Renal pelvis (tissue), 1 donor: ENCODE measurements at regions not wholly inside any gene's neighbourhood (a gene's known extent, or its start where the extent isn't known, plus 50 kb on each side); places are given as distances from the start of the nearest gene placed in this dataset.
"Not testable (repeated sequence)": the region's sequence is repeated elsewhere in the genome, so short reads cannot be mapped to it uniquely, and the experiment has no call there.

Experiments used
- DNase-seq: peaks from one replicate; pipeline ENCODE4 v3.0.0-alpha.2; 2013

DNA sequence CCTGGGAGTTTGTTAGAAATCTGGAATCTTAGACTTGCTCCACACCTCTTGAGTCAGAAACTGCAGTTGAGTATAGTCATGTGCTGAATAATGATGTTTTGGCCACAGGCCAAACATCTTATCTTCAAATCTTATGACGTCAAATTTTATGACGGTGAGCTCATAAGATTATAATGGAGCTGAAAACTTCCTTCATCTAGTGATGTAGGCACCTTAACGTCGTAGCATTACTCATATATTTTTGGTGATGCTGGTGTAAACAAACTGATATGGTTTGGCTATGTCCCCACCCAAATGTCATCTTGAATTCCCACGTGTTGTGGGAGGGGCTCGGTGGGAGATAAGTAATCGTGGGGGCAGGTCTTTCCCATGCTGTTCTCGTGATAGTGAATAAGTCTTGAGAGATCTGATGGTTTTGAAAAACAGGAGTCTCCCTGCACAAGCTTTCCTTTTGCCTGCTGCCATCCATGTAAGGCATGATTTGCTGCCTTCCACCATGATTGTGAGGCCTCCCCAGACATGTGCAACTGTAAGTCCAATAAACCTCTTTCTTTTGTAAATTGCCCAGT lies 268.0 kb upstream of the PROK2 start:
- DNase-seq: no peak

DNA sequence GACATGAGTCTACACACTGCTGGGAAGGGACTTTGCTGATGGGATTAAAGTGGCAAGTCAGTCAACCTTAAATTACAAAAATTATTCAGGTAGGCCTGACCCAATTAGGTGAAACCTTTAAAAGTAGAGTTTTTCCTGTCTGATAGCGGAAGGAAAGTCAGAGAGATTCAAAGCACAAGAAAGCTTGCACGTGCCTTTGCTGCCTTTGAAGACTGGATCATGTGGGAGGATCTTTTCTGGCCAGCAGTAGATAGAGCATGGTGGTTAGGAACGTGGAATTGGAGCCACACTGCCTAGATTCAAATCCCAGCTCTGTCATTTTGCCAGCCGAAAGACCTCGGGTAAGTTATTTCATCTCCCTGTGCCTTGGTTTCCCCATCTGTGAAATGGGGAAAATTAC lies 265.8 kb upstream of the PROK2 start:
- no peak for DNase-seq

DNA sequence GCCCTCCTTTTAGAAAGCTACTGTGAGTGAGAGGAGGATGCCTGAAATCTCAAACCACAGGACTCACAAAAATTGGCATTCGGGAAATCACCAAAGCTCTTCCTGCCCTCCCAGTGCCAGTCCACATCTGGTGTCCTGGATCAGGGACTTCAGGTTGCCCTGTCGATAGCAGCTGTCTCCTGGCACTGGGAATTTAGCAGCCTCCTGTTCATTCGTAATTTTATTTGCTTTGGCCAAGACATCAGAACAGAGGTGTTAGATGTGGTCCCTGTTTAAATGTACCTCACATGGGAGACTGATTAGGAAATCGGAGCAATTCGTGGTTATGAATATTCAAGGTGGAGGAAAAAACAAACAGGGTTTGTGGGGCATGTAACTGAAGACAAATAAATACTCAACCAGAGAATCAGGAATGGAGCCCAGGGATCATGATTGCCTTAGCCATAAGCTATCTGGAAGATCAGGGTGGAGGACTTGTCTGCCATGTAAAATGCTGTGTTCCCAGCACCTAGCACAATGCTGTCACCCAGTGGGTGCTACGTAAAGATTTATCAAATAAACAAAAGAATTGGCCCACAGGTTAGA lies 265.2 kb upstream of the PROK2 start:
- no peak for DNase-seq

GRCh38 chr3:72049300-72049699 lies 264.4 kb upstream of the PROK2 start:
- no peak for DNase-seq

DNA sequence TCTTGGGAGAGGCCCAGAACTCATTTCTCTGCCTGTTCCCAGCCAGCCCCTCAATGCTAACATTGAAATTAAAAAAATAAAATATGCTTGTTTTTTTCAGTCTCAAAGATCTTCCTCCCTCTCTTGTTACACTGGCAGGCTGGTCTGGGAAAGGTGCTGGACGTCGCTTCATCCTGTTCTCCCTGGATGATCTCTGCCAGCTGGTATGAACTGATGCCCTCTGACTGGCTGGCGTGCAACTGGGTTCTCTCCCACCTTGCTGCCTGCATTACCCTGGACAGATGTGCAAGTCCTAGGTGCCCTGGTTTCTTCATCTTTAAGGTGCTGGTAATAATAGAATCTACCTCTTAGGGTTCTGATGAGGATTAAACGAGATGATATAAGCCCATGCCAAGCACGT lies 263.9 kb upstream of the PROK2 start:
- DNase-seq: no peak

DNA sequence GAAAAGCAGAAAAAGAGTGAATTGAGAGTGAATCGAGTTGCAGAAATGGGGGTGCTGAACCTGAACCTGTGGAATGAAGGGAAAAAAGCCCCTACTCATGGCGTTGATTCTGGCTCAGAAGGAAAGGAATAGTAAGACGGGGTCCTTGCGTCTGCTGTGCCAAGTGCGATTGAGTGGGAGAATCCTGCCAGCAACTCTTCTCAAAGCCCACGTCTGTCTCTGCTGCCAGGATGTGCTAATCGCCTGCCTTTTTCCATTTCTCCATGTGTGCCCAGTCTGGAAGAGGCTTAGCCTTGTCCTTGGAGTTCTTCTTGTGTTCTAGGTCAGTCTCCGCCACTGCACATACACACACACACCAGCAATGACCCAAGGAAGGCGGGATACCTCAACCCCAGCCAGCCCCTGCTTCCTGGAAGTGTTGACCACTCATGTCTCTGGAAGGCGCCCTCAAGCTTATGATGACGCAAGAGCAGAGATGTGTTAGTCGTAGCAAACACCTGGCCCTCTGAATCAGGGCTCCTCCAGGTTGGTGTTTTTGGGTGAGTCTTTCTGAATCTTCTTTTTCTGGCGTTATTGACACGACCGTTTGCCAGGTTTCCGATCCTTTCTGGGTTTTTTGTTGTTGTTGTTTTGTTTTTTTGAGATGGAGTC lies 262.4 kb upstream of the PROK2 start:
- DNase-seq: no peak

DNA sequence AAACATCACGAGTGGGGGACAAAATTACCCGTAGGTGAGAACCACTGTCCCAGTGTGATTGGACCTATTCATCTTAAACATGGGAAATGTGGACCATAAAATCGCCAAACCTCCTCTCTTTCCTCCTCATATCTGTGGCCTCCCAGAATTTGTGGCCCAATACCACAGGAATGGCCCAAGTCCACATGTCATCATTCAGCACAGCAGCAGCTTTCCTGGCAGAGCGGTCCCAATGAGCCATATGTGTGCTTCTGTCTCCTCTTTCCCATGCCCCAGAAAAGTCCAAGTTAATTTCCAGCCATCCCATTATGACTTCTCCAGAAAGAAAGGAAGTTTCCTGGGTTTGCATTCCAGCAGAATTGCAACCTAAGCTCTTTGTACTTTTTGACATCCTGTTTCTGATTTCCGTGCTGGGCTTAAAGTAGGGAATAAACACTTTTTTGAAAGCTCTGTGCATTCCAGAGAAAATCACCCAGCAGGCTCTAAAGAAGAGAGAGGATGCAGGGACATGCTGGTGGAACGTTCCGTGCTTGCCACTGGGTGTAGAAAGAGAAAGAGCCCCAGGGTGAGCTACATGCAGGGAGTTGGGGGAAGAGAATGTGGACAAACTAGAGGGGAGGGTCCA lies 259.4 kb upstream of the PROK2 start:
- DNase-seq: no peak

DNA sequence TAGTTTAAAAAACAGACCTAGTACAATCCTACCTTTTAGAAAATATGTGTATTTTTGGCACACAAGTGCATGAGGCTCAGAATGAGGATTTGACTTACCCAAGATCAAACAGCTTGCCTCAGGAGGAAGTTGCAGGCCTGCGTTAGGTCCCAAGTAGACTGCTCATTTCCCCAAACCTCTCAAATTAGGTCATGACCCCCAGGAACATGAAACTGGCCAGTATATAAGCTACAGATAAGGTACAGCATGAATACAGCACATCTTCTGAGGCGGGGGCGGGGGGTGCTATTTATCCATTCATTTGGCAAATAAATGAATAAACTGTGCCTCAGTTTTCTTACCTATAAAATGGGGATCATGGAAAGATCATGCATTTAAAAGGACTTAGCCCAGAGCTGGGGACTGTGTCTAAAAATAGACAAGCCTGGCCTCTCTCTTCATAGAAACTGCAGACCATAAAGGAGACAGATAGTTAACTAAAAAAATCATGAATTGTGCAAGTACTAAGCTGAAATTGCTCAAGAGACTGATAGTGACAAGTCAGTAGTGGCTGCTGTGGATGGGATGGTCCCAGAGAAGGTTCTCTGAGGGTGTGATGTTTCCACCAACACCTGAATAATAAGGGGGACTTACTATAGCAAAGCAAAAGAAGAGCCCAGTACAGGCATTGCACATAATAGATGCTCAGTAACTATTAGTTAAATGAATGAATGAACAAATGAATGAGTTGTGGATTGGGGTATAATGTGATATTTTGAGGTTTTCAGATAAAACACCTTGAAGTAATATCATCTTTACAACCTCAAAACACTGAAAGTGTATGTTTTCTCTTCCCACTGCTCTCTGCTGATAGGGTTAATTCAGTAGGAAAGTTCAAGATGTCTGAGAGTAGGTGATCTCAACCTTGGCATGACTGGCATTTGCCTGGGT lies 258.5 kb upstream of the PROK2 start:
- no peak for DNase-seq

DNA sequence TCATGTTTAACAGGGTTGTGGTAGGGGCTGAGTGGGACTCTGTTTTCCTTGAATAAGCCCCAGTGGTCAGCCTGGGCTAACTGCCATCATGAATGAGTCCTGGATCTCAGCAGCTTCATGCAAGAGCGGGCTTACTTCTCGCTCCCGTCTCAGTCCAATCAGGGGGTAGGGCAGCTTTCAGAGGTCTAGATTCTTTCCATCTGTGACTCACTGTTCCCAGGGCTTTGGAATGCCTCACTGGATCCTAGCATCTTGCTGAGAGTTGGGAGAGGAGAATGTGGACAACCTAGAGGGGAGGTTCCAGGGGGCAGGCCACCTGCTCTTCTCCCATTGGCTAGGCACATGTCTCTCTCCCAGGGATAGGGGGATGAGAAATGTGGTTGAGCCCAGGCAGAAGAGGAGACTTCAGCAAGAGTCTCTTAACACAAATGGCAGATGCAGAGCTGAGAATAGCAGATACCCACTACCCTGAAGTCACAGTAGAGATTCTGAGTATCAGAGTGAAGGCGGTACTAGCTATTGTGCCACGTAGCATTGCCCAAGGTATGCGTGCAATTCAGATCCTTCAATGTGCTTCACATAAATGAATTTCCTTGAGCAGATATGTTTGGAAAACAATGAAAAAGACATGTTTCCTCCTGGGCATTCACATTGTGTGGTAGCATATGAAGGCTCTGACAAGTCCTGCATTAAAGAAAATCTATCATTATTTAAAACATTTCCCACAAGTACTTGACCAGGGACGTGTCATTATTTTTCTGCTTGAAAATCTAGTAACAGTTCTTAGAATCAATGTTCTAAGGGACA lies 257.7 kb upstream of the PROK2 start:
- no peak for DNase-seq

DNA sequence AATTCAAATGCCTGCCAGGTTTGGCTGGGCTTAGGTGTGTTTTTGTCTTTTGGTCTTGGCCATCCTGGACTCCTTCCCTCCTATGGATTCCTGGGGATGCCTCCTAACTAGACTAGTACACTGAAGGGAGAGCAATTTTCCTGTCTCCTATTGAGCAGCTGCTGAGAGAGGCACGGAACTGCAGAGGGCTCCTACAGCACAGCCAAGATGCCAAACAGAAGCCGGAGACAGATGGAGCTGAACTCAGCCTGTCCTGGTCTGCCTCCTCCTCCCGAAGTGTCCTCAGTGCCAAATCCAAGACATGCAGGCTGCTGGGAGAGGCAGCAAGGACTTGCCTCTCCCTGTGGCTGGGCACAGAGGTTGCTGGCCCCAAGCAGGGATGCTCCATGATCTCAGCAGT lies 256.6 kb upstream of the PROK2 start:
- no peak for DNase-seq

GRCh38 chr3:72041076-72041475 lies 256.1 kb upstream of the PROK2 start:
- DNase-seq: no peak

DNA sequence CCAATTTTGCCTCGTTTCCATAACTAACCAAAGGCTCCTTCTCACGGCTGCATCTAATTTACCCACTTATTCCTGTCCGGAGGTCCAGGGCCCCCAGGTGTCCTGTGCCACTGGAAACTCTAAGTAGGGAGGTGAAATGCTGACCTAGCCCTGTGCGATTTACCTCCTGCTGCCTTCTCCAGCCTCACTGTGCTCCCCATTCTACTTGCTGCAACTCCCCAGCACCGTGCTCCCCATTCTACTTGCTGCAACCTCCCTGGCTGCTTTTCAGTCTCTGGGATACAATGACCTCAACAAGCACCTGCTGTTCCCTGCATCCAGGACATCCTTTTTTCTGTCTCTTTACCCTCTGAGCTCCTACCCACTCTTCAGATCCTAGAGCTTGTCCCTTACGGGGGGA lies 254.7 kb upstream of the PROK2 start:
- no peak for DNase-seq

- no peak for DNase-seq
Observed at GRCh38 chr3:72036899-72037298, 252.0 kb upstream of the PROK2 start.

DNA sequence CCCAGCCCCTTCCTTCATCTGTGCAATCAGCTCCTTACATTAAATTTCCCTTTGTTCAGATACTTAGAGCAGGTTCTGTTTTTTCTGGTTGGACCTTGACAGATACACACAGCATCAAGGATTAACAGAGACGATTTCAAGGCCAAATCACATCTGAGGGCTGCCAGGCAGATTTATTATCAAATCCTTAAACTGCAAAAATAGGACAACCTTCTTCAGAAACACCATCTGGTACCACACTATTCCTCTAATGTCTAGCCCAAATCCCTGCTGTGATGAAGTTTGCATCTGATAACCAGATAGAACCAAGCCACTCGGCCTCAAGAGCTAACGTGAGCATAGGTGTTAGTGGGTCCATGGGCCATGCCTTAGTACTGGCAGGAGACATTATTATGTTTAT lies 250.7 kb upstream of the PROK2 start:
- no peak for DNase-seq

- no peak for DNase-seq
Observed at GRCh38 chr3:72034986-72035385, 250.0 kb upstream of the PROK2 start.

DNA sequence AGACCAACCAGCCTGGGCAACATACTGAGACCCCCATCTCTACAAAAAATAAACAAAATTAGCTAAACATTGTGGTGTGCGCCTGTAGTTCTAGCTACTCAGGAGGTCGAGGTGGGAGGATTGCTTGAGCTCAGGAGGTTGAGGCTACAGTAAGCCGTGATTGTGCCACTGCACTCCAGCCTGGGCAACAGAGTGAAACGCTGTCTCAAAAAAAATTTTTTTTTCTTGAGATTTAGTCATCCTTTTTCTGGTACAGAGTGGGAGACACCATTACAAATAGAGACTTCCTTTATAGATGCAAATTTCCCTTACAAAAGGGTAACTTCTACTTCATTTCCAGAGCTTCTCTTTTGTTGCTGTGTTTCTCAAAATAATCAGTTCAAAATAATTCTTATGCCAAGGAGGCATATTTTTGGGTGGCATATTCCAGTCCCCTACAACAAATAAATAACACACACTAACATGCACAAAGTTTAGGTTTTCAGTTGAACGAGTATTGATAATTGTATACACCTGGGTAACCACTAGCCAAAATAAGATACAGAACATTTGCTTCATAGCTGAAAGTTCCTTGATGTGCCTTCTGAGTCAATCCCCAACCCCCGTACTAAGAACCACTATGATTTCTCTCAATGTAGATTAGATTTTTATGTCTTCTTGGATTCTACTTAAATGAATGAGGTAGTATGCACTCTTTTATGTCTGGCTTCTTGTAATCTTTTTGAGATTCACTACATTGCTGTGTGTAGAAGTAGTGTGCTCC lies 248.9 kb upstream of the PROK2 start:
- no peak for DNase-seq

DNA sequence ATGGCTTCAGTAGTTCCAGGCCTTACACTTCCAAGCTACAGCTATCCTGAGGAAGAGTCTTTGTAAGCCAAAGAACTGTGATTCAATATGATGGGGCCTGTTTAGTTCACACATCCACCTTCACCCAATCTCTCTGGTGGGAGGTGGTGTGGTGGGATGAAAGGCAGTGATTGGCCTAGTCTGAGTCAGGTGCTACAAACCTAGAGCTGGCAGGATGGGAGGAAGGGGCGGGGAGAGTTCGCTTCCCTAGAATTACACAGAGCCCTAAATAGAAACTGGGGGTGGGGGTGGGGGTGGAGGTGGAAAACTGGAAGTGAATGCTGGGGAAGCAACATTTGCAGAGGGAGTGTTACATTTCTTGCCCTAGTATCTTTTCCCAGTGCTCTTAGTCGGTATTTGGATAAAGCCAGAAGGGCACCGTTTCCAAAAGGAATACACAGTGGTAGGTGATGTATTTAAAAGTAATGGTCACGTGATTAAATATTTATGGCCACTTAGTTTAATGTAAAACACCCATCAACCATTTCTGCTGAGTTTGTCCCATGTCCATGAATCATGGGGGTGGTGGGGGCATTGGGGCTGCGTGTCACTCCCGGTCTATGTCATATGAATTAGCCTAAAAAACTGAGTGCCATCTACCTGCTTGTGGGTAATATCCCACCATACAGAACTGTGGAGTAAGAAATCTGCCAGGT lies 247.6 kb upstream of the PROK2 start:
- no peak for DNase-seq

DNA sequence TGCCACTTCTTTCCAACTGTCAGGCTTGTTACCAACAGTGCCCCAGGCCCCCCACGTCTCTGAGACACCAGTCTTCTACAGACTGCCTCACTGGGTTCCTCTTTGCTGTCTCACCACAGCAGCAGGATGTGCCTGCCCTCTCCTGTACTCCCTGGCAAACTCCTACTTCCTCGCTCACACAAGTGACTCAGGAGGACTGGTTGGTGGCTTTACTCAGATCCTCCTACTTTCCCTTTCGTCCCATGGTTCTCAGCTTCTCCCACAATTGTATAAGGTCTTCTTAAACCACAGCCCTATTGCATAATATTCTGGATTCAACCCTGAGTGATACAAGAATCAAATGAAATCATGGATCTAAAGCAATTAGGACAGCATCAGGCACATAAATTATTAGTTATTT lies 246.6 kb upstream of the PROK2 start:
- no peak for DNase-seq

DNA sequence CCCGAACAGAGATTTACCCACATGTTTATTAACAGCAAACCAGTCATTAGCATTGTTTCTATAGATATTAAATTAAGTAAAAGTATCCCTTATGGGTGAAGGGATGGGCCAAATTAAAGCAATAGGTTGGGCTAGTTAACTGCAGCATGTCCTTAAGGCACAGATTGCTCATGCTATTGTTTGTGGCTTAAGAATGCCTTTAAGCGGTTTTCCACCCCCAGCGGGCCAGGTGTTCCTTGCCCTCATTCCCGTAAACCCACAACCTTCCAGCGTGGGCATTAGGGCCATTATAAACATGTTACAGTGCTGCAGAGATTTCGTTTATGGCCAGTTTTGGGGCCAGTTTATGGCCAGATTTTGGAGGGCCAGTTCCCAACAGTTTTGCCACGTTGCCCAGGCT lies 245.3 kb upstream of the PROK2 start:
- not testable (repeated sequence) for DNase-seq

DNA sequence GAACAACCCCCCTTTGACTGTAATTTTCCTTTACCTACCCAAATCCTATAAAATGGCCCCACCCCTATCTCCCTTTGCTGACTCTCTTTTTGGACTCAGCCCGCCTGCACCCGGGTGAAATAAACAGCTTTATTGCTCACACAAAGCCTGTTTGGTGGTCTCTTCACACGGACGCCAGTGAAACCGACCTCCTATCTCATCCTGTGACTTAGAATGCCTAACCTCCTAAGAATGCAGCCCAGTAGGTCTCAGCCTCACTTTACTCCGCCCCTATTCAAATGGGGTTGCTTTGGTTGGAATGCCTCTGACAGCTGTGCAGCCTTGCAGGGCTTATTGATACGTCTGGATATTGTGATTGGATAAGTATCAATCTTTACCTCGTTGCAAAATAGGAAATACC lies 243.8 kb upstream of the PROK2 start:
- not testable (repeated sequence) for DNase-seq
